GM10266 (cell line): ENCODE measurements at regions not wholly inside any gene's neighbourhood (a gene's known extent, or its start where the extent isn't known, plus 50 kb on each side); places are given as distances from the start of the nearest gene placed in this dataset.

Experiments used
- DNase-seq: peaks from one replicate; pipeline ENCODE4 v3.0.0; 2012; ENCODE audit errors: extremely low spot score
- TF ChIP-seq, protein P1 (sequence below): IDR thresholded peaks from 2 replicates; pipeline ENCODE4 v1.5.1; 2012; ENCODE audit warnings: mild to moderate bottlenecking, low read depth; ENCODE audit not compliant: control insufficient read depth, insufficient read depth; ENCODE audit errors: missing control alignments

DNA sequence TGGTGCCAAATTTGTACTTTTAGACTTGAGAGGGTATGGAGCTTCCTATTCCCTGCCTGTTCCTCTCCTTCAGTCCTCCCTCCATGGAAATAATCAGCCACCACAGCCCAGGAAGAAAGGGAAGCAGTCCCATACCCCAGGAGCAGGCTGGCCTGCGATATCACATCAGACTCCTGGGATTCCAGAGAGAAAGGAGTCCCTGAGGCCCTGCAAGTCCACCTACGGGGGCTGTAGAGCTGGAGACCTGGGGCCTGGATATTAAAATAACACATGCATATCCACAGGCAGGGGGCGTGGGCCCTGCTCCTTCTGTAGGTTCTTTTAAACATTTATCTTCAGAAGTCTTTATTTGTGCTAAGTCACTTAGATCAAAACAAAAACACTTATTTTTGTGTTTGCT is 117.2 kb downstream of the TMEM174 start:
- TF ChIP-seq, protein P1, sequence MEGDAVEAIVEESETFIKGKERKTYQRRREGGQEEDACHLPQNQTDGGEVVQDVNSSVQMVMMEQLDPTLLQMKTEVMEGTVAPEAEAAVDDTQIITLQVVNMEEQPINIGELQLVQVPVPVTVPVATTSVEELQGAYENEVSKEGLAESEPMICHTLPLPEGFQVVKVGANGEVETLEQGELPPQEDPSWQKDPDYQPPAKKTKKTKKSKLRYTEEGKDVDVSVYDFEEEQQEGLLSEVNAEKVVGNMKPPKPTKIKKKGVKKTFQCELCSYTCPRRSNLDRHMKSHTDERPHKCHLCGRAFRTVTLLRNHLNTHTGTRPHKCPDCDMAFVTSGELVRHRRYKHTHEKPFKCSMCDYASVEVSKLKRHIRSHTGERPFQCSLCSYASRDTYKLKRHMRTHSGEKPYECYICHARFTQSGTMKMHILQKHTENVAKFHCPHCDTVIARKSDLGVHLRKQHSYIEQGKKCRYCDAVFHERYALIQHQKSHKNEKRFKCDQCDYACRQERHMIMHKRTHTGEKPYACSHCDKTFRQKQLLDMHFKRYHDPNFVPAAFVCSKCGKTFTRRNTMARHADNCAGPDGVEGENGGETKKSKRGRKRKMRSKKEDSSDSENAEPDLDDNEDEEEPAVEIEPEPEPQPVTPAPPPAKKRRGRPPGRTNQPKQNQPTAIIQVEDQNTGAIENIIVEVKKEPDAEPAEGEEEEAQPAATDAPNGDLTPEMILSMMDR = no peak
- DNase-seq = no peak

DNA sequence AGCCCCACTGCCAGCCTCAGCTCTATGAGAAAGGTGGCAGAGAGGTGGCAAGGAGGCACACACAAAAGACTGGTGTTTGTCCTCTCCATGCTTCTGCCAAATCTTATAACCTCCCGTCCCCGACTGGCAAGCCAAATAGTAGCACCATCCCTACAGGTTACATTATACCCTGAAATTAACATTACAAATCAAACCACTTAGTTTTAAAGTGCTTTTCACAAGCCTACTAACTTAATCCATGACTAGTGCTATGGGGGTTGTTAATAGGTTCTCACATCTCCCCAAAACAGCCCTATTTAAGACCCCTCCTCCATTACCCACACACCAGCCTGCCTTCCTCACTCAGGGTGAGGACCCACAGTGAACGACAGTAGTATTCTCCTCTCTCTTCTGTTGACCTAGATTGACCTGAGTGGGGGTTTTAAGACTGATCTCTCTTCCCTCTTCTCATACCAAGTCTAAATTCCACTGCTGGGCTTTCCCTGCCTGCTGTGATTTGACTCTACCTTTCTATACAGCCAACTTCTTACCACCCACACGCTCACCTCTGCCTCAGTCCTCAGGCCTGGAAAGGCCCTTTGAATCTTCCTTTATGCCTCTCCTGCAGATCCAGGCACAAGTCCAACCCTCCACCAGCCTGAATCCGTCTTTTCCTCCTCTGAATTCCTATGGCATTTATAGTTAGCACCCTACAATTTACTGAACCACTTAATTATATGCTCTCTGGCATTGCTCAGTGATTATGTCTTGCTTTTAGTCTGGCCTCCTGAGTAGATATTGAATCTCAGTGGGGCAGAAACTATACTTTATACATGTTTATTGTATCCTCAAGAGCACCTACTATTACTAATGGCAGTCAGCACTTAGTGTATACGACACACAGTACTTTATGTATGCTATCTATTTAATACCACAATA is 116.1 kb downstream of the TMEM174 start:
- DNase-seq = no peak
- TF ChIP-seq, protein P1 = no peak

DNA sequence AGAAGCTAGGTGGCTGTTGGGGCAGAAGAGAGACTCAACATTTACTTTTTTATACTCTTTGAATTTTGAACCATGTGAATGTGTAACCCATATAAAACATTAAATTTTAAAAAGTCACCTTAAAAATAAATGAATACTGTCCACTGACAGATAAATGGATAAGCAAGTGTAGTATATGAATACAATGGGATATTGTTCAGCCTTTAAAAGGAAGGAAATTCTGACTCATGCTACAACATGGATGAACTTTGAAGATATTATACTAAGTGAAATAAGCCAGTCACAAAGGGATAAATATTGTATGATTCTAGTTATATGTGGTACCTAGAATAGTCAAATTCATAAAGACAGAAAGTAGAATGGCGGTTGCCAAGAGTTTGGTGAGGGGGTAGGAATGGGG is 113.9 kb downstream of the TMEM174 start:
- TF ChIP-seq, protein P1 = no peak

DNA sequence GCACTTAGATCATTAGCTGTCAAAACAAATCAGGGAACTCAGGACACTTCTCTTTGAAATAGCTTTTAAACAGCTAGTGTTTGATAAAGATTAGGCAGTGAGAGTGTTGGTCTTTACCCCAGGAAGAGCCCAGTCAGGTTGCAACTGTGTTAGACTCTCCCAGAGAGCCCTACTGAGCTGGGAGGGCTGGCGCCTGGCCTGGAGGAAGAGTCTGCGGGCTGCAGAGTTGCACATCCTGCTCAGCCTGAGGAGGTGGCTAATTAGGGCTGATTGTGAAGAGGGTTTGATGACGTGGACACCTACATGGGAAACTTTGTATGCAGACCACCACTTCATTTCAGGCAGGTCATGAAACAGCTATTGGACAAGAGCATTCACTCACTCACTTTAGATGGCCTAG is 112.0 kb downstream of the TMEM174 start:
- DNase-seq = no peak
- TF ChIP-seq, protein P1 = no peak

More for the DNA sequence above, 113.9 kb downstream of the TMEM174 start:
- DNase-seq = no peak

DNA sequence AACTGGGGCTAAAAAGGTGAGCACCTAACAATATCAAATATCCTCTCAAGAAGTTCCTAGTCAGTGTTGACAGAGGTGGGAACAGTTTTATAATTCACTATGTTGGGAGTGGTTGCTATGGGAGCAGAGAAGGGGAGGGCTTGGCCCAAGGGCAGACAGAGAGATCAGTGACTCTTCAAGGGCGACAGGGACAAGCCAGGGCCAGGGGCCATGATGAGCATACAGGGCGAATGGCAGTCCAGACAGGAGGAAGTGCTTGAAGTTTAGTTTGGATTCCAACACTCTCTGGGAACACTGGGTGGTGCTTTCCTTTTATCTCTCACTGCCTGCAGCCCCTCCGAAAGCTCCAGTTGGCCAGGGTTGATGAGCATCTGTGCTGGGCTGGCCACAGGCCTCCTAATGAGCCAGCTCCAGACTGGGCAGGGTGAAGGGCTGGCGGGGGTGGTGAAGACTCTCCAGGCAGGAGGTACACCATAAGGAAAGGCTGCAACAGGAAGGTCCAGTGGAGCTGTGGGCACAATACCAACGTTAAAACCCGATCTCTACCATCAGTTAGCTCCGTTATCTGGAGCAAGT is 111.3 kb downstream of the TMEM174 start:
- TF ChIP-seq, protein P1 = no peak
- DNase-seq = no peak

DNA sequence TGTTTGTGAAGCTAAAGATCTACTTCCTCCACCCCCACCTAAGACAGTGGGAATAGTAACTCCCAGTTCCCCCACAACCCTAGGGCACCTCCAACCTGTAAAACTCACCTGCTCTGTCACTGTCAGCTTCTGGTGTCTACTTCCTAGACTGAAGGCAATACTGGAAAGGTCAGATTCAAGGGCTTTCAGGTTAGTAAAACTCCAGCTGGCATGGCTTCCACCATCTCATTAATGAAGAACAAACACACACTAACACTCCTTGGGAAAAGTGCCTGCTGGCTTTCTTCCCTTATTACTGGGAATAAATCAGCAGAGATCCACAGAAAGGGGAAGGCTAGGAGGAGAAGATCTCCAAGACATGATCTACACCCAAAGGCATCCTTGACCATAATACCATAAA is 109.9 kb downstream of the TMEM174 start:
- DNase-seq = no peak

More for the DNA sequence above, 109.9 kb downstream of the TMEM174 start:
- TF ChIP-seq, protein P1 = no peak
